NCI-H1436 treated with DMSO at 0.1 percent for 48 hours (cell line): ENCODE measurements at regions not wholly inside any gene's neighbourhood (a gene's known extent, or its start where the extent isn't known, plus 50 kb on each side); places are given as distances from the start of the nearest gene placed in this dataset.

Experiments used
- DNase-seq: peaks from one replicate; lab custom pipeline; 2025; lab: John Stamatoyannopoulos, UW

GRCh38 chr2:221064058-221064854 is 507.8 kb downstream of the EPHA4 start:
- no peak for DNase-seq

DNA sequence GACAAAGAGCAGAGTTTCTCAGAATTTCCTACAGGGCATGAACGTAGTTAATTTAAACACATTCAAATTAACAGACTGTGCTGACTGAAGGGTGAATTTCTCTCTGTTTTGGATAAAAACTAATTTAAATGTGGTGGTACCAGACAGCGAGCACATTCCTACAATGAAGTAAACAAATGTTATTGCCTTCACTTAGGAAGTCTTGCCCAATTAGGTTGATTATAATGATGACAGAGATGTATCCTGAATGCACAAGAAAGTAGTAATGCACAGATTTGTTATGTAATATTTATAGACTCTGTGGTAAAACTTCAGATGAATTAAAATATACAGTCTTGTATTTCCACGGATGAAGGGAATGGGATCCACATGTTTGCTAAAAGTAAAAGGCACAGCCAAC is 507.2 kb downstream of the EPHA4 start:
- no peak for DNase-seq

DNA sequence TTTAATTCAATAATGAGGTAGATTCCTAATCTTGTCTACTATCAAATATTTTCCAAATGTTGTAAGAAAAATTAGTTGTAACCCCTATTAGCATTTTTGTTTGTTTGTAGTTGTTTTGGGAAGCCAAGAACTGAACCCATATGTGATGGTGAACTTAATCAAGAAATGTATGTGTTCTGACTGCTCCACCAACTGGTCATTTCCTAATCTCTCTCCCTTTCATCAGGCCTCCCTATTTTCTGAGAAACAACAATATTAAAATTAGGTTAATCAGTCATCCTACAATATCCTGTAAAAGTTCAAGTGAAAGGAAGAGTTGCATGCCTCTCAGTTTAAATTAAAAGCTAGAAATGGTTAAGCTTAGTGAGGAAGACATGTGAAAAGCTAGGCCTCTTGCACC is 504.0 kb downstream of the EPHA4 start:
- DNase-seq: no peak

DNA sequence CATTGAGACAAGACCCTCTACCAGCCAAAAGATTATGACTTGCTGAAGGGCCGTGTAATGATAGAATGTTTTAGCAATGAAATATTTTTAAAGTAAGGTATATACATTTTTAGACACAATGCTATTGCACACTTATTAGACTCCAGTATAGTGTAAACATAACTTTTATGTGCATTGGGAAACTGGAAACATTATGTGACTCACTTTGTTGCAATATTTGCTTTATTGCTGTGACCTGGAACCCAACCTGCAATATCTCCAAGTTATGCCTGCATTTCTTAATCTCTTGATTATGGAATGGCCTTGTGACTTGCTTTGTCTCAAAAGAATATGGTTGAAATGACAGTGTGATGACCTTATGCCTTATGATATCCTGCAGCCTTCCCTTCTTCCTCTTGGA is 502.0 kb downstream of the EPHA4 start:
- DNase-seq: no peak

GRCh38 chr2:221073326-221074049 is 498.6 kb downstream of the EPHA4 start:
- no peak for DNase-seq

DNA sequence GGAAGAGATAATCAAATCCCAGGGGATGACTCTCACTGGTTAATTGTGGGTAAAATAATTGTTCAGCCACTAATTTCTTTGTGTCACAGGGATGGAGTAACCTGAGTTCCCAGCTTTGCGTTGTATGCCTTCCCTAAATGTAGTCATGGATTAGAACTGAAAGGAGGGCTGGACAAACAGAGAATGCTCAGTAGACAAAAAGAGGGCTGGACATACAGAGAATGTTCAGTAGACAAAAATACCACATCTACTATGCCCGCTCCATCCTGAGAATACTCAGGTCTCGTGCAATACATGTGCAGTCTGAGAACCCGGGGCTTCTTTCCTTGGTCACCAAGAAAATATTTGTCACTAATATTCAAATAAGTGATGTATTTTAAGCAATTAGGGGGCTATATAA is 497.9 kb downstream of the EPHA4 start:
- no peak for DNase-seq

DNA sequence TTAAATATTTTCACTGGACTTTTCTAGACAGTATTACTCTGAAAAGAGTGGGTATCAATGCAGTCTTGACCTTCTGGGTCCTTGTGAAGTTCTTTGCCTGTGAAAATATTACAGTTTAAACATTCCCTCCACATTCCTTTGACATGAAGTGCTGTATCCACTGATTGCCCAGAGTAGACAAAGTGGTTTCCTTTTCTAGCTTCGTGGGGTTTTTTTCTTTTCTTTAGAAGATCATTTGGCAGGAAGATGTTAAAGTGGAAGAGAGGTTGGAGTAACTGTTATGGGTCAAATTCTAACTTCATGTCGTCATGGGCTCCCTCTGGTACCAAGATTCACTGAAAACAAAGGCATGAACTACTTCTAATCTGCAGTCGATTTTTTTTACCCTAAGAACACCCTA is 496.9 kb downstream of the EPHA4 start:
- DNase-seq: no peak

DNA sequence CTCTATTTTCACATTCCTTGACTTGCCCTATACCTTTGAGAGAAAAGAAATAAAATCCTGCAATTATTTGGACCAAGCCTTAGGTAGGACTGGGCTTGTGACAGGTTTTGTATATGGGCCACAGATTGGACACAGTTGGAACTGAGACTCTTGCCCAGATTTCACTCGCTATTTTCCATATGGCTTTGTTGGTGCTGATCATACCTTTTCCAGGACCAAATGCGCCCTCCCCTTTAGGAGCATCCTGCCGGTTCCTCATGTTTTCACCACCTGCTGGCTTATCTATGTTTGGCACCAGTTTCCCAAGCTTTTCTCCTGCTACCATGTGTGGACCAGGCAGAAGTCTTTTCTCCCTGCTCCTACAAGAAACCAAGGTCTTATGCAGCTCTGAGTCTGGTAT is 494.9 kb downstream of the EPHA4 start:
- no peak for DNase-seq

GRCh38 chr2:221077799-221078198 is 494.3 kb downstream of the EPHA4 start:
- no peak for DNase-seq

- DNase-seq: no peak
Measured at GRCh38 chr2:221085341-221085900, 486.7 kb downstream of the EPHA4 start.

DNA sequence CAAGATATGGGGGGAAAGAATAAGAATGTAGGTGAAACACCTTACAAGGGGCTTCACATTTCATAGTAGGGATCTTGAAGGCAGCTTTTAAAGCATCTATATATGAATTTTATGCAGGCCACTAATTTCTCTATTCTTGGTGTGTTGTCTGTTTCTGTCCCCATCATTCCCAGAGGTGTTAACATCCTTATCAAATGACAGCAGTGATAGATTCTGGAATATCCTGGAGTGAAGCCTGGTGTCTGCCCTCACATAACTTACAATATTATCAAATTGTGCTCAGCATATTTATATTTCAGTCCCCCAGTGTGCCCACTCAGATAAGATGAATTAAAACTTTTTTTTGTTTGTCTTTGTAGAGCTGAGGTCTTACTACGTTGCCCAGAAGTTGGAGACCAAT is 486.2 kb downstream of the EPHA4 start:
- no peak for DNase-seq

GRCh38 chr2:221087779-221088178 is 484.3 kb downstream of the EPHA4 start:
- DNase-seq: no peak

DNA sequence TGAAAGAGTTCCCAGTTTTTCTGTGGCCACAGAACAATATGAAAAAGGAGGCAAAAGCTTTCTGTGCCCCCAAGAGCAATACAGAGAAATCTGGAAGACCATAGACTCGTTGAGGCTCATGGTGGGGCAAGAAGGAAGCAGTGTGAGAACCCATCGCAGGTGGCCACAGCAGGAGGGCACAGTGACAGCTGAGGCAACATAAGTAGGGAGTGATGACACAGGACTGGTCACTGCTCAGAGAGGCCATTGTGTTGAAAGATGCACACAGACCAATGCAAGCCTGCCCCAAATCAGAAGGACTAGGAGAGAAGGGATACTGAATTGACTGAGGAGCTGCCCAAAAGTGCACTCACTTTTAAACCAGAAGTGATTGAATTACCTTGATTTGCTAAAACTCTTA is 483.6 kb downstream of the EPHA4 start:
- DNase-seq: no peak

DNA sequence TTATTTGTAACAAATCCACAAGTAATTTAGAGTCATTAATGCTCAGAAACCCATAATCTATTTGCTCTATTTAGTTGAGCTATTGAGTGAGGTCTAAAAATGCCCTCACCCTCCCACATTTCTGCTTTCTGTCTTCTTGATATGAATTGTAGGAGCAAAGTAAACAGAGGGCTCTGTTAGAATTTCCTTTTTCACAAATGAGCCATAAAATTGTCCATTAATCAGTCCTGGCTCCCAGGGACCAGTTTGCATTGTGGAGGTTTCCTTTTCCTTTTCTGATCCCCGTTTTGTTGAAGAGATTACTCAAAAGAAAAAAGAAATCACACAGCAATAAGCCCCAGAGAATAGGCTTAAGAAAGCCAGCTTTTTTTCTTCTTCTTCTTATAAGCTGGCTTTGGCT is 476.7 kb downstream of the EPHA4 start:
- no peak for DNase-seq

- no peak for DNase-seq
Measured at GRCh38 chr2:221096706-221097567, 475.2 kb downstream of the EPHA4 start.

GRCh38 chr2:221097568-221097915 is 474.6 kb downstream of the EPHA4 start:
- no peak for DNase-seq

DNA sequence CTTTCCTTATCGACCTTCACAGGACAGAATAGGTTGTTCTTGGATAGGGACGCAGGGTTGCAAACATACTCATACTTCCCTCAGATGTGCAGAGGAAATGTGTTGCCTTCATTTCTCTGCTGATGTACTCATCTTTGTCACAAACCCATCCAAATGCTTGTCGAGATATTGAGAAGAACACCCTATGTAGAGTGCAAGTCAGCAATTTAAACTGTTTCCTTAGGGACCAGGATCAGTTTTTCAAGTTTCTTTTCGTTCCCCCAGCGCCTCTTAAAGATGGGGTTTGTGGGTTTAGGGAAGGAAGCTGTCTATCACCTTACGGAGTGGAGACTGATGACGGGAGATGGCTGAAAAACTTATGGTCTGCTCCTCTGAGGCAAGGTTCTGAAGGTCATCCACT is 474.2 kb downstream of the EPHA4 start:
- no peak for DNase-seq

- no peak for DNase-seq
Measured at GRCh38 chr2:221100467-221101089, 471.5 kb downstream of the EPHA4 start.

DNA sequence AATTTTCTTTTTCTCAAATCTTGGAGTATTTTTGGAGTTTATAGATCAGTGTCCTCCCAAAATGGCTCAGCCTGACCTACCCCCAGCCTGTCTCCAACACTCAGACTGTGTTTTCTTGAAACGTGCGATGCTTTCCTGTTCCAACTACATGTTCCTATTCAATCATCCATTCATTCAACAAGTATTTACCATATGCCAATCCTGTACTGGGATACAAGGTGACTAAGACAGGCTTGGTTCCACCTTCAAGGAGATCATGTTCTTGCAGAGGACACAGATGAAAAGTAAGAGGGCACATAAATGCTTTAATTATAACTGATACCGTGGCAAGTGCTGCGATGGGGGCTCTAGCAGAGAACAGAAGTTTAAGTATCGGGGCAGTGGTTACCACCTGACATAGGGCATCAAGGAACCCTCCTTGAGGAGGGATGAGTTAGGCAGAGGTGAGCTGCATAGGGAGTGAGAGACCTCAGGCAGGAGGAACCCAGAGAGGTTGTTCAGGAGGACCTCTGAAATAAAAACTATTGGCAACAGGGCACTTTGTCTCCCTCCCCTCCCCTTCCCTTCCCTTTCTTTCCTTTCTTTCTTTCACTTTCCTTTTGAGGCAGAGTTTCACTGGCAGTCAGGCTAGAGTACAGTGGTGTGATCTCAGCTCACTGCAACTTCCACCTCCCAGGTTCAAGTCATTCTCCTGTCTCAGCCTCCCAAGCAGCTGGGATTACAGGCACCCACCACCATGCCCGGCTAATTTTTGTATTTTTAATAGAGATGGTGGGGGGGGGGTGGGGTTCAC is 469.0 kb downstream of the EPHA4 start:
- no peak for DNase-seq

DNA sequence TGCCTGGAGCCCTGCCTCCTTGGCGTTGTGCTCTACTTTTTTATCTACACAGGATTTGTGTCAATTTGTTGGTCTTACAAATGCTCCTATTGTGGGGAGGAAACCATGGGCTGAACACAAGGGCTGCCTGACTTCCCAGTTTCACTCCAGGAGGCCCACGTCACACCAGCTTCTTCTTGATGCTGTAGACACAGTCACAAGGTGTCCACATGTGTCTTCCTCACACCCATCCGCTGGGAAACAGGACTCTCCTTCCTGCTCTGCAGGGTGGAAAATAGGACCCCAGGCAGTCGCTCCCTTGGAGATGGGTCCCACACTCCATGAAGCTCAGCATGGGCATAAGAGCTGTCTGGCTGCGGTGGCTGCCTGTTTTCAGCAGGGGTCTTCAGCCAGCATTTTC is 468.2 kb downstream of the EPHA4 start:
- DNase-seq: no peak

GRCh38 chr2:221104361-221104811 is 467.7 kb downstream of the EPHA4 start:
- no peak for DNase-seq
